ENCODE measurements at regions not wholly inside any gene's neighbourhood (a gene's known extent, or its start where the extent isn't known, plus 50 kb on each side); places are given as distances from the start of the nearest gene placed in this dataset.

DNA sequence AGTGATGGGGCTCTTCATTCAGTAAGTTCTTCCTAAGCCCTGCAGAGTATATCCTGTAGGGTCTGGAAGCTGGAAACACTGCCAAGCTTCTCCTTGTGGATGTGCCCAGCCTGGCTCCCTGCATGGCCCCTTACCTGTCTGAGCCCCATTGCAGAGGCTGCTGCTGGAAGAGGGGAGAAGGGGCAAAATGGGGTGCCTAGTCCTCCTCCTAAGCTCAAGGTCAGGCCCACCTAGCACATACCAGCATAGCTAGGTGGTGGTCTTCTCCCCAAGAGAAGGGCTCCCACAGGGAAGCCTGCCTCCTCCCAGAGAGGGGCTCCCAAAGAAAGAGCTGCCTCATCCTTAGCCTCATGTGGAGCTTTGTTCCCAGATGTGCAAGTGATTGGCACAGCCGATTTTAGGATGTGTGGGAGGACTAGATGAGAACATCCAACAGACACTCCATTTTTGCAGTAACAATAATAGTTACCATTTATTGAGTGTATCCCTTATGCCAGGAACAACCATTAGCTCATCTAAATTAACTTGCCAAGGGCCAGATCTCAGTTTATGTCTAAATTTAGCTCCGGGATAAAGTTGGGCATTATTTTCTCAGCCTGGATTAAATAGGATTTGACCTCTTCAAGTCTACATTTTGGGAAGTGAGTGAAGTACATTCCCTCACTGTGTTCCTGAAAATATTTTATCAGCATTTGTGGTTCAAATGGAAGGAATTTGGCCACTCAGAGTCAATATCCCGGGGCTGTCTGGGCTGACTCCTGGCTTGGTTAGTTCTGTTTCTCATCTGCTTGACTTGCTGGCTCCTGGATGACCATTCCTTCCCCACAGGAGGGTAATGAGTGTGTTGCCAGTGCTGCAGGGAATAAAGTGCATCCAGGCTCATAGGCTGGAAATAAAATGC lies 291.1 kb upstream of the ROPN1 start:
- H2AFZ ChIP-seq (ENCODE audit: low read length): no peak overlapping the region
- CTCF ChIA-PET (ENCODE audit: unreplicated experiment): no interaction called here
- intact Hi-C loops (cut with micrococcal nuclease; ENCODE audit: unreplicated experiment): no loop called here
- no peaks in the 10 kb centered on the region for H4K20me1 ChIP-seq (ENCODE audit: insufficient read depth, low read length)
- H3K36me3 ChIP-seq (ENCODE audit: insufficient read depth, low read length): no peaks in the 10 kb centered on the region
- TF ChIP-seq EZH2phosphoT487 (IDR thresholded peaks at IDR 0.05; ENCODE audit: borderline replicate concordance, low read depth, low read length) (no peak), CTCF (conservative IDR thresholded peaks at IDR 0.05; ENCODE audit: low read length) (no peak)
- H3K27ac ChIP-seq (ENCODE audit: low read depth, low read length, poor library complexity, severe bottlenecking): no peak overlapping the region
- H3K4me1 ChIP-seq (ENCODE audit: insufficient read depth, low read length, poor library complexity, severe bottlenecking): no peaks in the 10 kb centered on the region
- DNase-seq (ENCODE audit: low spot score): no peak
- no peaks in the 10 kb centered on the region for H3K9me2 ChIP-seq (ENCODE audit: insufficient read depth, low read length)
- H3K4me3 ChIP-seq (ENCODE audit: low read depth, low read length, poor library complexity, severe bottlenecking): no peak overlapping the region
- POLR2A ChIA-PET: interaction anchor here (0.7 kb wide), 1 partner anchor 29 kb away, joined by 3 read pairs; no protein-coding TSS in a partner anchor
- H3K4me2 ChIP-seq (ENCODE audit: low read length): no peak overlapping the region
- H3K79me2 ChIP-seq (ENCODE audit: insufficient read depth, low read depth, low read length): no peaks in the 10 kb centered on the region
- no TSS peak for BruUV-seq (replicated peaks)
- H3K9me3 ChIP-seq (ENCODE audit: low read length): no peaks in the 10 kb centered on the region

- no peak overlapping the region for H3K27ac ChIP-seq (ENCODE audit: low read depth, low read length, poor library complexity, severe bottlenecking)
- no peaks in the 10 kb centered on the region for H3K9me2 ChIP-seq (ENCODE audit: insufficient read depth, low read length)
- intact Hi-C loops (cut with micrococcal nuclease; ENCODE audit: unreplicated experiment): no loop called here
- no peaks in the 10 kb centered on the region for H3K9me3 ChIP-seq (ENCODE audit: low read length)
- H3K36me3 ChIP-seq (ENCODE audit: insufficient read depth, low read length): no peaks in the 10 kb centered on the region
- BruUV-seq (replicated peaks): no TSS peak
- DNase-seq (ENCODE audit: low spot score): no peak
- CTCF ChIA-PET (ENCODE audit: unreplicated experiment): no interaction called here
- H3K4me3 ChIP-seq (ENCODE audit: low read depth, low read length, poor library complexity, severe bottlenecking): no peak overlapping the region
- TF ChIP-seq EZH2phosphoT487 (IDR thresholded peaks at IDR 0.05; ENCODE audit: borderline replicate concordance, low read depth, low read length): no peak
- TF ChIP-seq CTCF (conservative IDR thresholded peaks at IDR 0.05; ENCODE audit: low read length): no peak
- H2AFZ ChIP-seq (ENCODE audit: low read length): no peak overlapping the region
- H3K4me1 ChIP-seq (ENCODE audit: insufficient read depth, low read length, poor library complexity, severe bottlenecking): no peaks in the 10 kb centered on the region
- POLR2A ChIA-PET: no interaction called here
- H3K4me2 ChIP-seq (ENCODE audit: low read length): no peak overlapping the region
- no peaks in the 10 kb centered on the region for H3K79me2 ChIP-seq (ENCODE audit: insufficient read depth, low read depth, low read length)
- H4K20me1 ChIP-seq (ENCODE audit: insufficient read depth, low read length): no peaks in the 10 kb centered on the region
Observed at GRCh38 chr3:124283652-124284023, 291.7 kb upstream of the ROPN1 start.

DNA sequence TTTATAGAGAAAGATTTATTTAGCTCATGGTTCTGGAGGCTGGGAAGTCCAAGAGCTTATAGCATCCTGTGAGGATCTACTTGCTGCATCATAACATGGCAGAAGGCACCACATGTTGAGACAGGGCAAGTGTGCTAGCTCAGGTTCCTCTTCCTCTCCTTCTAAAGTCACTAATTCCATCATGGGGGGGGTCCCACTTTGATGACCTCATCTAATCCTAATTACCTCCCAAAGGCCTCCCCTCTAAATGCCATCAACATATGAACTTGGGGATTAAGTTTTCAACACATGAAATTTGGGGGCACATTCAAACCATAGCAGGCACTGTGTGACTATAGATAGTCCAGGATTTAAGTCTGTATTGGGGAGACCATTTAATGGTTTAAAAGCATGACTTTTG lies 297.1 kb upstream of the ROPN1 start:
- H3K4me1 ChIP-seq (ENCODE audit: insufficient read depth, low read length, poor library complexity, severe bottlenecking): no peaks in the 10 kb centered on the region
- ChIA-PET POLR2A (interaction anchor here (1.0 kb wide), 1 partner anchor 34 kb away, joined by 3 read pairs; no protein-coding TSS in a partner anchor), CTCF (ENCODE audit: unreplicated experiment) (no interaction called here)

More for the DNA sequence above, 297.1 kb upstream of the ROPN1 start:
- H3K27ac ChIP-seq (ENCODE audit: low read depth, low read length, poor library complexity, severe bottlenecking): no peak overlapping the region
- H3K9me3 ChIP-seq (ENCODE audit: low read length): 0 out of 2 replicates have a peak, but pooled peaks cover 5% of the 10 kb centered on the region
- H3K4me3 ChIP-seq (ENCODE audit: low read depth, low read length, poor library complexity, severe bottlenecking): no peak overlapping the region
- TF ChIP-seq EZH2phosphoT487 (IDR thresholded peaks at IDR 0.05; ENCODE audit: borderline replicate concordance, low read depth, low read length): no peak
- no peak for TF ChIP-seq CTCF (conservative IDR thresholded peaks at IDR 0.05; ENCODE audit: low read length)
- no peak overlapping the region for H2AFZ ChIP-seq (ENCODE audit: low read length)
- no peak for DNase-seq (ENCODE audit: low spot score)
- H3K9me2 ChIP-seq (ENCODE audit: insufficient read depth, low read length): no peaks in the 10 kb centered on the region
- no peaks in the 10 kb centered on the region for H3K79me2 ChIP-seq (ENCODE audit: insufficient read depth, low read depth, low read length)
- BruUV-seq (replicated peaks): no TSS peak
- intact Hi-C loops (cut with micrococcal nuclease; ENCODE audit: unreplicated experiment): no loop called here
- no peaks in the 10 kb centered on the region for H3K36me3 ChIP-seq (ENCODE audit: insufficient read depth, low read length)
- H4K20me1 ChIP-seq (ENCODE audit: insufficient read depth, low read length): no peaks in the 10 kb centered on the region
- no peak overlapping the region for H3K4me2 ChIP-seq (ENCODE audit: low read length)

All from OCI-LY7 (cell line).